CD8-positive, alpha-beta memory T cell (primary cell): ENCODE measurements at regions not wholly inside any gene's neighbourhood (a gene's known extent, or its start where the extent isn't known, plus 50 kb on each side); places are given as distances from the start of the nearest gene placed in this dataset.
A peak's percentile ranks its signal among the peaks of the same experiment; 100 is the strongest.
"Not testable (repeated sequence)": the region's sequence is repeated elsewhere in the genome, so short reads cannot be mapped to it uniquely, and the experiment has no call there.

Experiments used
- CTCF ChIA-PET: fragments of 350-600 bp; sonication (Branson Sonifier 250); formaldehyde crosslinking; loops from one replicate; lab custom pipeline; 2021; ENCODE audit warnings: antibody characterized with exemption; lab: Charles Lee
- POLR2A ChIA-PET: fragments of 350-600 bp; sonication (Branson Sonifier 250); formaldehyde crosslinking; loops from one replicate; lab custom pipeline; 2021; ENCODE audit warnings: antibody characterized with exemption; lab: Charles Lee
- DNase-seq, 5 donors: peaks; one replicate each; pipeline versions ENCODE4 v3.0.0 to v3.0.0-alpha.2; 2020 to 2022; ENCODE audit warnings: mixed read lengths in 1 of 5
- H3K27ac ChIP-seq: one replicate; pipeline ENCODE4 v1.7.0; 2013; ENCODE audit warnings: low read depth, mild to moderate bottlenecking, low read length, moderate library complexity
- H3K27me3 ChIP-seq: 2 replicates; pipeline ENCODE4 v1.7.0; 2013; ENCODE audit warnings: low read length, mild to moderate bottlenecking; ENCODE audit not compliant: insufficient read depth, poor library complexity, severe bottlenecking
- H3K36me3 ChIP-seq: 2 replicates; pipeline ENCODE4 v1.7.0; 2013; ENCODE audit warnings: mild to moderate bottlenecking, low read length, moderate library complexity; ENCODE audit not compliant: insufficient read depth
- H3K4me1 ChIP-seq: 2 replicates; pipeline ENCODE4 v1.7.0; 2013; ENCODE audit warnings: mild to moderate bottlenecking, low read length, moderate library complexity; ENCODE audit not compliant: insufficient read depth
- H3K4me3 ChIP-seq: 2 replicates; pipeline ENCODE4 v1.7.0; 2013; ENCODE audit warnings: mild to moderate bottlenecking, low read length
- H3K9me3 ChIP-seq: 2 replicates; pipeline ENCODE4 v1.7.0; 2013; ENCODE audit warnings: mild to moderate bottlenecking, low read length
- H3K27ac Mint-ChIP-seq, 8 donors: one replicate each; pipeline ENCODE4 v1.8.0; 2020 to 2021; ENCODE audit warnings: mixed read lengths in 8 of 8, mild to moderate bottlenecking in 6 of 8, inconsistent platforms in 3 of 8, moderate library complexity in 3 of 8
- H3K27me3 Mint-ChIP-seq, 2 donors: one replicate each; pipeline ENCODE4 v1.8.0; 2020 to 2021; ENCODE audit warnings: mixed read lengths in 2 of 2, mild to moderate bottlenecking in 1 of 2, moderate library complexity in 1 of 2
- H3K36me3 Mint-ChIP-seq, 3 donors: one replicate each; pipeline ENCODE4 v1.8.0; 2020 to 2021; ENCODE audit warnings: mixed read lengths in 3 of 3, inconsistent platforms in 1 of 3, mild to moderate bottlenecking in 1 of 3
- H3K4me1 Mint-ChIP-seq, 3 donors: one replicate each; pipeline ENCODE4 v1.8.0; 2020 to 2021; ENCODE audit warnings: mixed read lengths in 3 of 3, inconsistent platforms in 1 of 3, mild to moderate bottlenecking in 1 of 3
- H3K4me3 Mint-ChIP-seq, 7 donors: one replicate each; pipeline ENCODE4 v1.8.0; 2020 to 2021; ENCODE audit warnings: mixed read lengths in 7 of 7, mild to moderate bottlenecking in 6 of 7, moderate library complexity in 4 of 7, inconsistent platforms in 2 of 7
- H3K9me3 Mint-ChIP-seq, 5 donors: one replicate each; pipeline ENCODE4 v1.8.0; 2020 to 2022; ENCODE audit warnings: mixed read lengths in 5 of 5, mild to moderate bottlenecking in 3 of 5, moderate library complexity in 2 of 5, inconsistent platforms in 1 of 5

- ChIA-PET CTCF (interaction anchor here (1.0 to 1.8 kb wide), 2 partner anchors 11 to 149 kb away, joined by 3 to 5 read pairs; partner anchors contain the start of gene TNFAIP3), POLR2A (interaction anchor here (0.6 kb wide), 2 partner anchors 70 to 647 kb away, joined by 3 read pairs; no protein-coding TSS in a partner anchor)
- H3K27me3 Mint-ChIP-seq, H3K27me3 ChIP-seq, H3K9me3 ChIP-seq, DNase-seq, H3K4me3 Mint-ChIP-seq, H3K27ac ChIP-seq, H3K36me3 ChIP-seq, H3K36me3 Mint-ChIP-seq, H3K4me3 ChIP-seq: not testable (repeated sequence)
- Mint-ChIP-seq H3K27ac (peak overlapping the region in 6 of 8 donors; percentile 18 to 100 (median 98)), H3K9me3 (peaks cover 0 to 16% (median 0%) of the 10 kb centered on the region in 5 donors), H3K4me1 (peaks cover 53 to 61% (median 58%) of the 10 kb centered on the region in 3 donors)
- H3K4me1 ChIP-seq, result peaks cover 43% of the 10 kb centered on the region
Observed at GRCh38 chr6:137718903-137719302, 148.2 kb upstream of the TNFAIP3 start.

- H3K27ac Mint-ChIP-seq, result peak overlapping the region; percentile 25 to 95 (median 74)
- Histone ChIP-seq H3K27ac (peak overlapping the region; percentile 55), H3K4me3 (no peak overlapping the region), H3K27me3 (no peaks in the 10 kb centered on the region), H3K9me3 (no peaks in the 10 kb centered on the region), H3K36me3 (no peaks in the 10 kb centered on the region), H3K4me1 (peaks cover 11% of the 10 kb centered on the region)
- peaks cover 0 to 8% (median 0%) of the 10 kb centered on the region in 3 donors for H3K36me3 Mint-ChIP-seq
- peak overlapping the region in 3 of 7 donors; percentile 4 to 19 (median 13) for H3K4me3 Mint-ChIP-seq
- ChIA-PET CTCF (interaction anchor here (1.1 to 1.6 kb wide), 3 partner anchors 12 to 222 kb away, joined by 3 to 4 read pairs (median 4); no protein-coding TSS in a partner anchor), POLR2A (interaction anchor here (0.9 kb wide), 1 partner anchor 146 kb away, joined by 5 read pairs; no protein-coding TSS in a partner anchor)
- no peak for DNase-seq
- peaks cover 0 to 2% (median 0%) of the 10 kb centered on the region in 5 donors for H3K9me3 Mint-ChIP-seq
- peaks cover 0 to 8% of the 10 kb centered on the region in 2 donors for H3K27me3 Mint-ChIP-seq
- peaks cover 15 to 22% (median 19%) of the 10 kb centered on the region in 3 donors for H3K4me1 Mint-ChIP-seq
Observed at GRCh38 chr6:137722749-137723272, 144.2 kb upstream of the TNFAIP3 start.

DNA sequence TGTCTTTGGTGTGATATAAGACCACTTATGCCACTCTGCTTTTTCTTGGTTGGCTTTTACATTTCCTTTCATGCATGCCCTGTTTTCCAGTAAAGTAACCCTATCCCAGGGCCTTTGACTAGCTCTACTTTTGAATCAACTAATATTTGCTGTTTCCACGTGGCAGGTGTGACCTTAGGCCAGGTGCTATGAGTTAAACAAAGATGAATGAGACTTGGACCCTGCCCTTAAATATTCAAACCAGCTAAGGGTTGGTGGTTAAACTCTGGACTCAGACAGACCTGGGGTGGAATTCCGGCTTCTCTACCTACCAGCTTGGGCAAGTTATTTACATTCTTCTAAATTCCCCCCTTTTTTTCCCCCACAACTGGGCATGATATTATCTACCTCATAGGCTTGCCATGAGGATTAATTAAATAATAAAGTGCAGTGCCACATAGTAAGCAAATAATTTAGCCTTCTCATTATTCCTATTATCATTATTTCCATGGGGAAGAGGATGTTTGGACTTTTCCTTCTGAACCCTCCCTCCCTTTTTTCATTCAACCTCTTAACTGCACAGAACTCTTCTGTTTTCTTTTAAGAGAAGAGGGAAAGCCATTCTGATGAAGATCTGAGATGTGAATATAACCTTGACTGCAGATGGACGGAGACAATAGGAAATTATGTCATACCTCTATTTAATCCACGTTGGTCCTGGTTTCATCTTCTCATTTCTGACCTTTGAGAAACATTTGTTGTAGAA, 143.6 kb upstream of the TNFAIP3 start:
- H3K27me3 Mint-ChIP-seq, result peaks cover 0 to 11% of the 10 kb centered on the region in 2 donors
- no peak for DNase-seq
- Histone ChIP-seq H3K36me3 (no peaks in the 10 kb centered on the region), H3K4me1 (peaks cover 7% of the 10 kb centered on the region), H3K4me3 (no peak overlapping the region), H3K9me3 (no peaks in the 10 kb centered on the region), H3K27ac (peak overlapping the region; percentile 55), H3K27me3 (no peaks in the 10 kb centered on the region)
- H3K4me1 Mint-ChIP-seq, result peaks cover 9 to 16% (median 12%) of the 10 kb centered on the region in 3 donors
- no peak overlapping the region for H3K4me3 Mint-ChIP-seq
- CTCF ChIA-PET, result interaction anchor here (1.1 to 1.7 kb wide), 5 partner anchors 7 to 221 kb away, joined by 3 to 7 read pairs (median 4); no protein-coding TSS in a partner anchor
- POLR2A ChIA-PET, result no interaction called here
- peak overlapping the region in 5 of 8 donors; percentile 62 to 95 (median 76) for H3K27ac Mint-ChIP-seq
- H3K9me3 Mint-ChIP-seq, result peaks cover 0 to 2% (median 0%) of the 10 kb centered on the region in 5 donors
- H3K36me3 Mint-ChIP-seq, result peaks cover 0 to 4% (median 0%) of the 10 kb centered on the region in 3 donors

DNA sequence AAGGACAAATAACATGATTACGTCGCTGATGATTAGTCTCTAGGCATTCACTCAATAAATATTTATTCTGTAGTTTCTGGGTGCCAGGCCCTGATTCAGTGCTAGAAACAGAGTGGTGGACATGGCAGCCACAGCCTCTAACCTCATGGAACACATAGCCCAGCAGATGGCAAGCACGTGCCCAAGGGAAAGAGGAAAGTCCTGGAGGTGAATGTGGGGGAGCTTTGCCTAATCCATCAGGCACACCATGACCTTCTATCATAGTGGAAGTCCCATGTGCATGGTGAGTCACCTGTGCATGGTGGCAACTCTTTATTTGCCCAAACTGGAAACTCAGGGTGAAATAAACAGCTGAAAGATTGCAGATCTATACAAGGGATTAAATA, 143.0 kb upstream of the TNFAIP3 start:
- POLR2A ChIA-PET, result no interaction called here

GRCh38 chr6:137724495-137725211, 142.4 kb upstream of the TNFAIP3 start:
- H3K4me3 ChIP-seq, result no peak overlapping the region
- Mint-ChIP-seq H3K36me3 (peaks cover 0 to 4% (median 0%) of the 10 kb centered on the region in 3 donors), H3K27ac (no peak overlapping the region), H3K9me3 (peaks cover 0 to 2% (median 0%) of the 10 kb centered on the region in 5 donors), H3K4me1 (peaks cover 6 to 10% (median 8%) of the 10 kb centered on the region in 3 donors), H3K27me3 (peaks cover 0 to 11% of the 10 kb centered on the region in 2 donors), H3K4me3 (no peak overlapping the region)
- H3K9me3 ChIP-seq, result no peaks in the 10 kb centered on the region
- no peaks in the 10 kb centered on the region for H3K36me3 ChIP-seq
- no peak for DNase-seq
- ChIA-PET CTCF (interaction anchor here (1.0 to 1.7 kb wide), 4 partner anchors 8 to 144 kb away, joined by 3 to 7 read pairs (median 5); no protein-coding TSS in a partner anchor), POLR2A (no interaction called here)
- H3K27me3 ChIP-seq, result no peaks in the 10 kb centered on the region
- peaks cover 7% of the 10 kb centered on the region for H3K4me1 ChIP-seq
- H3K27ac ChIP-seq, result no peak overlapping the region

More for the DNA sequence above, 143.0 kb upstream of the TNFAIP3 start:
- Histone ChIP-seq H3K4me1 (peaks cover 7% of the 10 kb centered on the region), H3K27me3 (no peaks in the 10 kb centered on the region), H3K27ac (no peak overlapping the region), H3K4me3 (no peak overlapping the region), H3K9me3 (no peaks in the 10 kb centered on the region), H3K36me3 (no peaks in the 10 kb centered on the region)
- no peak for DNase-seq
- CTCF ChIA-PET, result interaction anchor here (1.0 to 1.7 kb wide), 3 partner anchors 8 to 144 kb away, joined by 3 to 7 read pairs (median 7); no protein-coding TSS in a partner anchor
- peaks cover 0 to 11% of the 10 kb centered on the region in 2 donors for H3K27me3 Mint-ChIP-seq
- H3K4me1 Mint-ChIP-seq, result peaks cover 8 to 10% (median 10%) of the 10 kb centered on the region in 3 donors
- peak overlapping the region in 1 of 8 donors; percentile 67 for H3K27ac Mint-ChIP-seq
- H3K36me3 Mint-ChIP-seq, result peaks cover 0 to 4% (median 0%) of the 10 kb centered on the region in 3 donors
- H3K4me3 Mint-ChIP-seq, result no peak overlapping the region
- H3K9me3 Mint-ChIP-seq, result peaks cover 0 to 2% (median 0%) of the 10 kb centered on the region in 5 donors

DNA sequence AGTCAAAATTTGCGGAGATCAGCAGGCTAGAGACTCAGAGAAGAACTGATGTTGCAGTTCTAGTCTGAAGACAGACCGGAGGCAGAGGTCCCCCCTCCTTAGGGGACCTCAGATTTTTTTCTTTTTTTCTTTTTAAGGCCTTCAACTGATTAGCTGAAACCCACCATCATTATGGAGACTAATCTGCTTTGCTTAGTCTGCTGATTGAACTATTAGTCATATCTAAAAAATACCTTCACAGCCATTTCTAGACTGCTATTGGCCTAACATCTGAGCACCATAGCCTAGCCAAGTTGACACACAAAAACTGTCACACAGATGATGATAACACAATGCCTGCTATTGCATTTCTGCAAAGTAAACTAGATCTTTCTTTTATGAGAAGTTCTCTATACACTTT, 141.1 kb upstream of the TNFAIP3 start:
- Mint-ChIP-seq H3K4me1 (peaks cover 6 to 10% (median 8%) of the 10 kb centered on the region in 3 donors), H3K27me3 (peaks cover 0 to 11% of the 10 kb centered on the region in 2 donors), H3K36me3 (peaks cover 0 to 4% (median 0%) of the 10 kb centered on the region in 3 donors), H3K27ac (peak overlapping the region in 1 of 8 donors; percentile 3), H3K9me3 (peaks cover 0 to 2% (median 0%) of the 10 kb centered on the region in 5 donors), H3K4me3 (no peak overlapping the region)
- no peak overlapping the region for H3K4me3 ChIP-seq
- H3K4me1 ChIP-seq, result peaks cover 7% of the 10 kb centered on the region
- no peaks in the 10 kb centered on the region for H3K9me3 ChIP-seq
- no peak overlapping the region for H3K27ac ChIP-seq
- ChIA-PET CTCF (interaction anchor here (1.1 kb wide), 1 partner anchor 140 kb away, joined by 3 read pairs; no protein-coding TSS in a partner anchor), POLR2A (no interaction called here)
- DNase-seq, result no peak
- H3K27me3 ChIP-seq, result no peaks in the 10 kb centered on the region
- H3K36me3 ChIP-seq, result no peaks in the 10 kb centered on the region

GRCh38 chr6:137726582-137726981, 140.5 kb upstream of the TNFAIP3 start:
- no peak overlapping the region for H3K27ac Mint-ChIP-seq
- Histone ChIP-seq H3K27ac (no peak overlapping the region), H3K36me3 (no peaks in the 10 kb centered on the region), H3K4me1 (peaks cover 7% of the 10 kb centered on the region), H3K9me3 (no peaks in the 10 kb centered on the region), H3K27me3 (no peaks in the 10 kb centered on the region), H3K4me3 (no peak overlapping the region)
- H3K27me3 Mint-ChIP-seq, result peaks cover 0 to 11% of the 10 kb centered on the region in 2 donors
- H3K36me3 Mint-ChIP-seq, result peaks cover 0 to 4% (median 0%) of the 10 kb centered on the region in 3 donors
- DNase-seq, result no peak
- CTCF ChIA-PET, result interaction anchor here (1.1 kb wide), 1 partner anchor 10 kb away, joined by 4 read pairs; no protein-coding TSS in a partner anchor
- H3K4me3 Mint-ChIP-seq, result no peak overlapping the region
- POLR2A ChIA-PET, result no interaction called here
- H3K9me3 Mint-ChIP-seq, result peaks cover 0 to 2% (median 0%) of the 10 kb centered on the region in 5 donors
- H3K4me1 Mint-ChIP-seq, result peaks cover 6 to 10% (median 8%) of the 10 kb centered on the region in 3 donors
